ENCODE measurements at regions not wholly inside any gene's neighbourhood (a gene's known extent, or its start where the extent isn't known, plus 50 kb on each side); places are given as distances from the start of the nearest gene placed in this dataset.

GRCh38 chr12:97927977-97928376 is 465.4 kb downstream of the RMST start (continued):
- TF ChIP-seq, protein P1, sequence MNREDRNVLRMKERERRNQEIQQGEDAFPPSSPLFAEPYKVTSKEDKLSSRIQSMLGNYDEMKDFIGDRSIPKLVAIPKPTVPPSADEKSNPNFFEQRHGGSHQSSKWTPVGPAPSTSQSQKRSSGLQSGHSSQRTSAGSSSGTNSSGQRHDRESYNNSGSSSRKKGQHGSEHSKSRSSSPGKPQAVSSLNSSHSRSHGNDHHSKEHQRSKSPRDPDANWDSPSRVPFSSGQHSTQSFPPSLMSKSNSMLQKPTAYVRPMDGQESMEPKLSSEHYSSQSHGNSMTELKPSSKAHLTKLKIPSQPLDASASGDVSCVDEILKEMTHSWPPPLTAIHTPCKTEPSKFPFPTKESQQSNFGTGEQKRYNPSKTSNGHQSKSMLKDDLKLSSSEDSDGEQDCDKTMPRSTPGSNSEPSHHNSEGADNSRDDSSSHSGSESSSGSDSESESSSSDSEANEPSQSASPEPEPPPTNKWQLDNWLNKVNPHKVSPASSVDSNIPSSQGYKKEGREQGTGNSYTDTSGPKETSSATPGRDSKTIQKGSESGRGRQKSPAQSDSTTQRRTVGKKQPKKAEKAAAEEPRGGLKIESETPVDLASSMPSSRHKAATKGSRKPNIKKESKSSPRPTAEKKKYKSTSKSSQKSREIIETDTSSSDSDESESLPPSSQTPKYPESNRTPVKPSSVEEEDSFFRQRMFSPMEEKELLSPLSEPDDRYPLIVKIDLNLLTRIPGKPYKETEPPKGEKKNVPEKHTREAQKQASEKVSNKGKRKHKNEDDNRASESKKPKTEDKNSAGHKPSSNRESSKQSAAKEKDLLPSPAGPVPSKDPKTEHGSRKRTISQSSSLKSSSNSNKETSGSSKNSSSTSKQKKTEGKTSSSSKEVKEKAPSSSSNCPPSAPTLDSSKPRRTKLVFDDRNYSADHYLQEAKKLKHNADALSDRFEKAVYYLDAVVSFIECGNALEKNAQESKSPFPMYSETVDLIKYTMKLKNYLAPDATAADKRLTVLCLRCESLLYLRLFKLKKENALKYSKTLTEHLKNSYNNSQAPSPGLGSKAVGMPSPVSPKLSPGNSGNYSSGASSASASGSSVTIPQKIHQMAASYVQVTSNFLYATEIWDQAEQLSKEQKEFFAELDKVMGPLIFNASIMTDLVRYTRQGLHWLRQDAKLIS (CRISPR knock-in tag; IDR thresholded peaks at IDR 0.05): no peak
- TF ChIP-seq CEBPG (CRISPR knock-in tag; IDR thresholded peaks at IDR 0.05): no peak
- no peak for TF ChIP-seq CEBPG (tag; conservative IDR thresholded peaks at IDR 0.05 in 1 of 2, IDR thresholded peaks at IDR 0.05 in 1 of 2)
- no peak for TF ChIP-seq OTX1 (CRISPR knock-in tag; IDR thresholded peaks at IDR 0.05)
- no peak for TF ChIP-seq CEBPZ (IDR thresholded peaks at IDR 0.05; ENCODE audit: borderline replicate concordance, low read depth, low read length)
- TF ChIP-seq SIN3B (IDR thresholded peaks at IDR 0.05; ENCODE audit: low read depth): no peak
- TF ChIP-seq ZFP36 (IDR thresholded peaks at IDR 0.05; ENCODE audit: low read depth, low read length, partially characterized antibody): no peak
- TF ChIP-seq SNRNP70 (optimal IDR thresholded peaks at IDR 0.05; ENCODE audit: low read depth, low read length): no peak

Measured in K562 (cell line).